HG03280 (cell line): ENCODE measurements at regions not wholly inside any gene's neighbourhood (a gene's known extent, or its start where the extent isn't known, plus 50 kb on each side); places are given as distances from the start of the nearest gene placed in this dataset.

Source experiments
- ATAC-seq: cut with Tn5 transposase; IDR thresholded peaks from one replicate; pipeline ENCODE4 v1.9.1; 2021; ENCODE audit warnings: mild to moderate bottlenecking, moderate library complexity; ENCODE audit not compliant: unreplicated experiment

GRCh38 chr6:22455378-22455777 is 114.0 kb upstream of the HDGFL1 start:
- ATAC-seq: no peak

- ATAC-seq: no peak
Observed at GRCh38 chr6:22457996-22458395, 111.4 kb upstream of the HDGFL1 start.

GRCh38 chr6:22466665-22467245 is 102.6 kb upstream of the HDGFL1 start:
- ATAC-seq: no peak

- no peak for ATAC-seq
Observed at GRCh38 chr6:22467645-22468044, 101.7 kb upstream of the HDGFL1 start.

GRCh38 chr6:22468256-22468965 is 101.0 kb upstream of the HDGFL1 start:
- no peak for ATAC-seq

- ATAC-seq: no peak
Observed at GRCh38 chr6:22470454-22471131, 98.8 kb upstream of the HDGFL1 start.

GRCh38 chr6:22471132-22471690 is 98.2 kb upstream of the HDGFL1 start:
- no peak for ATAC-seq

- no peak for ATAC-seq
Observed at GRCh38 chr6:22471746-22472145, 97.6 kb upstream of the HDGFL1 start.

GRCh38 chr6:22473991-22474682 is 95.2 kb upstream of the HDGFL1 start:
- no peak for ATAC-seq

- ATAC-seq: no peak
Observed at GRCh38 chr6:22476811-22477390, 92.5 kb upstream of the HDGFL1 start.

GRCh38 chr6:22497276-22497675 is 72.1 kb upstream of the HDGFL1 start:
- no peak for ATAC-seq

GRCh38 chr6:22499815-22500214 is 69.6 kb upstream of the HDGFL1 start:
- no peak for ATAC-seq

GRCh38 chr6:22506496-22506895 is 62.9 kb upstream of the HDGFL1 start:
- no peak for ATAC-seq

GRCh38 chr6:22512686-22513427 is 56.5 kb upstream of the HDGFL1 start:
- ATAC-seq: no peak

- no peak for ATAC-seq
Observed at GRCh38 chr6:22513667-22514066, 55.7 kb upstream of the HDGFL1 start.

GRCh38 chr6:22519237-22519636 is 50.1 kb upstream of the HDGFL1 start:
- no peak for ATAC-seq
